DMS79 treated with DMSO at 0.1 percent for 48 hours (cell line): ENCODE measurements at regions not wholly inside any gene's neighbourhood (a gene's known extent, or its start where the extent isn't known, plus 50 kb on each side); places are given as distances from the start of the nearest gene placed in this dataset.

Experiments
- DNase-seq: peaks from one replicate; lab custom pipeline; 2025; lab: John Stamatoyannopoulos, UW

DNA sequence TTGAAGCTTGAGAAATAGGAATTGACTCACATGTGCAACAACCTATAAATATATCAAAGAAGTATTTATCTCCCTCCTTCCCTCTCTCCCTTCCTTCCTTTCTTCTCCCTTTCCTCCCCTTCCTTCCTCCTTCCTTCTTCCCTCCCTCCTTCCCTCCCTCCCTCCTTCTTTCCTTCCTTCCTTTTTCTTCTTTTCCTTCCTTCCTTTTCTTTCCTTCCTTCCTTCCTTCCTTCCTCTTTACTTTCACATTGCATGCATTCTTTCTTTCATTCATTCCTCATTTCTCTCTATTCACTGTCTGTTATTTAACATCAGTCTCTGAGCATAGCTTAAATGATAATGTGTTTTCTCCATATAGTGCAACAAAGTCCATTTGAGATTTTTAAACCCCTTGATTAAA is 214.2 kb downstream of the CHRM3 start:
- DNase-seq = no peak

DNA sequence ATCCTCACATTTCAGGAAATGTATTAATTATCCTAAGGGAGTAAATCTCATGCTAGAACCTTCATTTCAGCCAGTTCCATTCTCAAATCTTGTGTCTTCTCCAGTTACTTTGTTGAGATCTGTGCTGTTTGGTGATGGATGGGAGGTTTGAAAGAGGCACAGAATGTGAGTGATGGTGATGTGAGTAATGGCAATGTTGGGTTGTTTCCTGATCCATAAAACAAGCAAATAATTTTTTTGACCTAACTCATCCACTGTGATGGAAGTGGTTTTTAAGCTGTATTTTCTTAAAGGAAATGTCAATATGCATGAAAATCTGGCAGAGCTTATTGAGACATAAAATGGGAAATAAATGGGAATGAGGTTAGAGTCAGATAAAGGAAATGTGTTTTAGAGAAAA is 214.7 kb downstream of the CHRM3 start:
- DNase-seq = no peak

DNA sequence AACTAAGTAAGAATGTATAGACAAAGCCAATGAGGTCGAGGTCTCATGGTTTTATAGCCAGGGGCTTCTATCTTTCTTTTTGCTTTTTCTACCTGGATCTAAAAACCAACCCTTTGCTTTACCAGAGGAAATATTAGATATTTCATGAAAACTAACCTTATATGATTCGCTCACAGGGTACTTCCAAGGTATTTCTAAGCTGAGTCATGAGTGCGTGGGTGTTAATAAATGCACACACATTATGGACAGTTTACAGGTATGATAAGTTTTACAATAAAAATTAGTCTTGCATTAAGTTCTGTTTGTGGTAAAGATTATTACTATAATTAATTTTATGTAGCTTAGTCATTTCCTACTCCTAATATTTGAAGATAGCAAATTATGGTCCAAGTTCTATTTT is 217.2 kb downstream of the CHRM3 start:
- no peak for DNase-seq

DNA sequence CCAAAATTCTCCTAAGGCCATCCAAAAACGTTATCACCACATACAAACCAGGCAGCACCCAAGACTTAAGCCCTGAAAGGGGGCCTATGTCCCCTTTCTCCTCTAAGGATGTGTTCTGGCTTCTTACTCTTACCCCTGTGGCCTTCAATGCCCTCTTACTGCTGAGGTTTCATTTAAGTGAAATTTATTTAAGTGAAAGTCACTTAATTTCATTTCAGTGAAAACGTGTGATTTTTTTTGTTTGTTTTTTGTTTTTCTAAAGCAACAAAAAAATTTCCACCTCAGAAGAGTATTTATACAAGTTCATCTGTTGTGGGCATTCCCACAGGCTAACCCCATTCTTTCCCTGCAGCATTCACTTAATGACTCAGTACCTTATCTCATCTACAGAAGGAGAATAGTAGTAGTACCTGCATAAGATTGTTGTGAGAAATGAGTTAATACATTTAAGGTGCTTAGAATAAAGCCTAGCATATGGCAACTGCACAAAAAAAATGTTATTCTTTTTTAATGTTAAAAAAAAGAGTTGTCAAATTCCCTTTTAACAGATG is 220.6 kb downstream of the CHRM3 start:
- no peak for DNase-seq

DNA sequence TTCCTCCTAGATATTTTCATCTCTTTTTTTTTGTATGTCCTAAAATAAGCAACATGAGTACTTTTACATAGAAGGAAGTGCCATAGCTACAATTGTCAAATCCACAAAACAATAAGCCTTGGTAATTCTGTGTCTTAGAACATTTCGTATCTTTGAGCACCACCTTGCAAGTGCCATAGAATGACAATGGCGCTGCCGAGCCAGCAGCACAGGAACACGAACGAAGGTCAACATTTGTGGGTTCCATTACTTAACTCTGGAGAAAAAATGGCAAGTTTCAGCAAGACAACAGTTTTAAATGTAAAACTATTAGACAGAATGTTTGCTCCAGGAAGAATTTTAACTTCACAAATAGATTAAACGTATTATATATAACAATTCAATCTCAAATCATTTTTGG is 222.1 kb downstream of the CHRM3 start:
- DNase-seq = no peak

DNA sequence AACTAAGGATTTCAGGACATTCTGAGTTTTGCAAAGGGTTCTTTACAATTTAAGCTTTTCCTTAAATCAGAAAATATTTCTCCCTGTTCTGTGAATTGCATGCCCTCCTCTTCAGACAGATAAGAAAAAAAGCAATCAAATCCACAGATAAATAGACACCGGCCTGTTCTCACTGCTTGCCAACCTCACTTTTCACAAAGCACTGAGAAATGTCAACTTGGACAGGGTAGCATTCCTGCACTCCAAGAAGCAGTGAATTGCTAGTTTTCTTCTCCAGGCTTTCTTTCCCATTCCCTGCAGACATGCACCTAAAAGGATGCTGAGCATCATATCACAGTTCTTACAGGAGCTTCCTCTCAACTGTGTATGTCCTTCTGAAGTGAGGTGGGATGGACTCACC is 226.0 kb downstream of the CHRM3 start:
- no peak for DNase-seq

DNA sequence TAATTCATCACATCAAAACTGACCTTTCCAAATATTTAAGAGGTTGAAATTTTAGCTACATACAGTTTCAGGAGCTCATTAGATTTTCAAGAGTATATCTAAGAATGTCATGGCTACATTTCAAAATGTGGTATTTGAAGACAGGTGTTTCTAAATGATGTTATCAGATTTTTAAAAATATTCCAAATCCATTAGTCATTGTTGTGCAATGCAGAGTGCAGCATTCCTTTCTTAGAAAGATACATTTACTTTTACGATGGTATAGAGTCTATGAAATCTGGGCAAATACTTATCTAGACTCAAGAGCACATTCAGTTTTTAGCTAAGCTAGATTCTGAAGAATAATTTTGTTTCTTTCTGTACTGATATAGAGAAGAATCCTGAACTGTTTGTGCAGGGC is 230.3 kb downstream of the CHRM3 start:
- DNase-seq = no peak

DNA sequence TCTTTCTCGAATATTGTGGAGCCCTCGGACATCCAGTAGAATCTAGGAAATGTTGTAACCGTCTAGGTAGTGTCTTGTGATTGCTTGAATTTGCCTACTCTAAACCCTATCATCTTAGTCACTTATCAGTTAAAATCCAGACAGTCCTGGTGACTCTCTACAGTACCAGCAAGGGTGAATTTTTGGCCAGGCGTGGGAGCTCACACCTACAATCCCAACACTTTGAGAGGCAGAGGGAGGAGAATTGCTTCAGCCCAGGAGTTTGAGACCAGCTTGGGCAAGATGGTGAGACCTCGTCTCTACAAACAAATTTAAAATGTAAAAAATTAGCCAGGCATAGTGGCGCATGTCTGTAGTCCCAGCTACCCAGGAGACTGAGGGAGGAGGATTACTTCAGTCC is 230.9 kb downstream of the CHRM3 start:
- DNase-seq = no peak

DNA sequence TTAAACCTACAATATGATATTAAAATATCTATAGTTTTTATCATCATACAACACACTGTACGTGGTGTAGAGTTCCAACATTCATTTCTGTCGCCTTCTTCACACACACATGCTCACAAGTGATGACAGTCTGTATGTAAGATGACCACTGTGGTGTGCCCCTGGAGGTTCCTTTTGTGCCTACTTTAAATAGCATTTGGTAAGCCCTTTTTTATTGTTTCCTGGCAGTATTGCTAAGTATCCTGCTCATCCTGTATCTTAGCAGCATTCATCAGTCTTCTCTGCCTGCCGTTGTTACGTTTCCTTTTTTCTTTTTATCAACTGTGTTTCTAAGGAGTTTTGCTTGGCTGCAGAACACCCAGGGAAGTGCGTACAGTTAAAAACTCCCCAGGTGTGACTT is 231.4 kb downstream of the CHRM3 start:
- DNase-seq = no peak

DNA sequence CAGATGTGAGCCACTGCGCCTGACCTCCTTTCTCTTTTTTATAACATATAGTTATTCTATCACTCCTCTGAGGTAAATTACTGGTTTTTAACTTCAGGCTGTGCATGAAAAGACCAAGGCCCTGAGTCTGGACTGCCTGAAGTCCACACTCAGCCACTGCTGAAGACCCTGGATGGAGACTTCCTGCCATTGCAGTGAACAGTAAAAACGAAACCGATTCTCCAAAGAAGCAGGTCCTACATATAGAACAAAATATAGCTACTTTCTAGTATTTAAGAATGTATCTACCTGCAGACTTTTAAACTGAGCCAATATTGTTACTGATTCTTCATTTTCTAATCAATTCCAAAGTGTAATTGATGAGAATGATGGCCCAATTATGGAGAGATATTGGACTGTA is 232.8 kb downstream of the CHRM3 start:
- no peak for DNase-seq

DNA sequence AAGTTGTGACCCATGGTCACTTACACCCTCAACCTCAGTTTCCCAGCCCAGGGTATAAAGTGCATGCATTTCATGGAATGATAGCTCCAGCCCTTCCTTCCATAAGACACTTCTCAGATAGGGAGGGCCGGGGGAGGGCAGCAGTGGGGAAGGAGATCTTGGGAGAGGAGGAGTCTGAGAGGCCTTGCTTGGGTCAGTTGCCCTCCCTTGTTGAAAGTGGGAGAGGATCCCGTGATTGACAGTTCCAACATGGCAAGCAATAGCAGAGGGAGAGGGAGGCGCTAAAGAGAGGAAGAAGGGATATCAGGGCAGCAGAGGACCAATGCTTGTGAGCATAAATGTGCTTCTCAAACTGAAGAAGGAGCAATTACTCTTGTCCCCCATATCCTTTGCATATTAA is 244.4 kb downstream of the CHRM3 start:
- no peak for DNase-seq

DNA sequence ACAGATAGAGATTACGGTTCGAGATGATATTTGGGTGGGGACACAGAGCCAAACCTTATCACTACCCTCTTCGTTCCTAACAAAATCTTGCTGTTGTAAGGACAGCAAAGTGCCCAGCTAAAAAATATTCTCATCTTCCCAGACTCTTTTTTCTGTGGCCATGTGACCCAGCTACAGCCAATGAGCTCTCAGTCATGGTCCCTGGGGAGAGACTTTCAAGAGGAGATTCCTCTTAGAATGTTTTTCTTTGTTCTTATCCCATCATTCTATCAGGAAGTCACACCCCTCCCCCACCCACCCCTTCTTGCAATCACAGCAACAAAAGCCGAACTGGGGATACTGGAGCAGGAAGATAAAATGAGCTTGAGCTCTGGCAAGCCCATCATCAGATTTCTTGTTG is 247.1 kb downstream of the CHRM3 start:
- DNase-seq = no peak

DNA sequence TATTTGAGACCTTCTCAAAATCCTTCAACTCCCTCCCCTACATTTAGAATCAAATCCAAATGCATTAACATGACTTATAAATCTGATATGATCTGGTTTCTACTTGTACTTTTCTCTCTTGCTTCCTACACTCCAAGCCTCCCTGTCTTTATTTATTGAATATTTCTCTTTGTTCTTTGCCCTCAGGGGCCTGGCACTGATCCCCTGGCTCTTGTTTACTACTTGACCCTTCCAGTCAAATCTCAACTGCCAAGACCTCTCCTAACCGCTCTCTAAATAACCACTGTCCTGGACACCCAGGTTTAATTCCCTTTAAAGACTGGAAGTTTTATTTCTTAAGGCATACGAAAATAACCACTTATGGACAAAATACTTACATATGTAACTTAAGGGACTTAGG is 248.9 kb downstream of the CHRM3 start:
- no peak for DNase-seq

DNA sequence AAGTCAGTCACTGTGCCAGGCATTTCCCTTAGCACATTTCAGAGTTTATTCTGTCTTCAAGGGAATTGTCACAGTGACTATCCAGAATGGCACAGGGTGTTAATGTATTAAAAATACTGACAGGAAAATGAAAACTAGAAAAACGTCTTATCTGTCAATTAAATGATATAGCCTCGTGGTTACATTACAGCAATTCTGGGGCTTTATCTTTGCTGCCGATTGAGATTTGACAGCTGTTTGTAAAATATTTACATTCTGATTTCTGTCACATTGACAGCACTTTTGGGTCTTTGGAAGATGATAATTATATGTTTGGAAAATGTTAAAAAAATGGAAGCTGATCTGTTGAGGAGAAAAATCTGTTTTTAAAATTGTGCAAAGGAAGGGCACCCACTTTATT is 250.0 kb downstream of the CHRM3 start:
- DNase-seq = no peak

DNA sequence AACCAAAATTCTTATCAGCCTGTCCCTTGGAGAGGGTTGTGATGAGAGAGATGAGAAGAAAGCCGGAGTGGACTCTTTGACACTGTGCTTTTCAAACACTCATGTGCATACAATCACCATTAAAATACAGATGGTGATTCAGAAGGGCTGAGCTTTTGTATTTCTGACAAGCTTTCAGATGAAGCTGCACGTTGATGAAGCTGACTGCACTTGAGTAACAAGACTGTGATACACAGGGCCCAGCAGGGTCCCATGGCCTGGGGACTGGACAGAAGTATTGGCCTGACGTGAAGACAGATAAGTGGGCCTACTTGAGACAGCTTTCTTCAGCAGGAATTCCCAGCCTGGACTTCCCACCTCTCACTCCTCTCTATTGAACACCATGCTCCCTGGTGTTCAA is 258.2 kb downstream of the CHRM3 start:
- DNase-seq = no peak

DNA sequence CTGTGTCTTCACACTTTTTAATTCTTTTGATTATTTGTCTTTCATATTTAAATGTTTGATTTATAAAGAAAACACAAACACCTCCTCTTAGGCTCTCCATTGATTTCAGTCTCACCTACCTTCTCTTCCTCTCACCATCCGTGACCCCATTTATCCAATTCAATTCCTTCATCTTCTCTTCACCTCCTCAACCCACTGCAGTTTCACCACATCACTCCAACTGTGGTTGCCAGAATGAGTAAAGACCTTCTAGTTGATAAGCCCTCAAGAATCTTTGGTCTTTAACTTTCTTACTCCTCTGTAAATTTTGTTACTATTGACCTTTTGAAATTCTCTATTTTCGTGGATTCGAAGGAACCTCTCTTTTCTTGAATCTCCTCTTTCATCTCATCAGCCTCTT is 260.7 kb downstream of the CHRM3 start:
- no peak for DNase-seq

DNA sequence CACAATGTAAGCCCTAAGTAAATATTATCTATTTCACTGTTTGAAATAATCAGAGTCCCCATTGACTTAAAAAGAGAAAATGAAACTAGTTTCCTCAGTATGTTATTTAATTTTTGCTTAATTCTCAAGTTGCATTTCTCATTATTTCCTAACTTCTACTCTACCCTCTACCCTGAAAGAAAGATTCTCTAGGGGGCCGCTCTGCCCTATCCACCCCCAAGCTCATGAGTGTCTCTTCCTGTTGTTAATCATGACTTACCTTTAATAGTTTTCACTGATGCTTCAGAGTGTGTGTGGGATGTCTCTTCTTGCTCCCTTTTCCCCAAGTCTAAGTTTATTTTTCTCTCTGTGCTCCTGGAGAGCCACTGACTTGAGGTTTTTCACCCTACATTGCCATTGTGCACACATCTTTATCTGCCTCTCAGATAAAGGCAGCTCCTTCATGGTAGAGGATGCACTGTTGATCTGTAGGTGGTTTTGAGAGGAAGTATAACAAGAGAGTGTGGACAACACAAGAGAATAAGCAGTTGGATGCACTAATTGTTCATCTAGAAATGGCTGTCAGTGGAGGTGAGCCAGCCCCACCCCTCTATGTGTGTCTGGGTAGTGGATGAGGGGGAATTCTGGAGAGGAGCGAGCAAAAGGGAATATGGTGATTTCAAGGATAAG is 261.7 kb downstream of the CHRM3 start:
- DNase-seq = no peak

DNA sequence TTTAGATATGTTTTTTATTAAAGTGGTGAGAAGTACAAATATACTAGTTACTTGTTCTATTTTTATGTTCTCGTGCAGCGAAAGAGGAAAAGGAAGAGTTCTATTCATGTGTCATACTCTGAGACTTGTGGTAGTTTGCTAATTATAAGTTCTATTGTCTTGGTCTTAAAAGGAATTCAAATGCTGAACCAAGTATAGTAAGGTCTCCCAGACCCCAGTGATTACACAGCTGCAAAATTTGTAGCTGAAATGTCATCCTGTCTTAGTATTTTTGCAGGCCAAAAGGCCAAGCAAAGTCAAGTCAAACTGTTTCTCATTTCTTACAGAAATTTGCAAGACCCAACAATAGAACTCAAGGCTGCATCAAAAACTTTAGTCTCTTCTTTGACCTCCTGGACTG is 268.7 kb downstream of the CHRM3 start:
- no peak for DNase-seq

DNA sequence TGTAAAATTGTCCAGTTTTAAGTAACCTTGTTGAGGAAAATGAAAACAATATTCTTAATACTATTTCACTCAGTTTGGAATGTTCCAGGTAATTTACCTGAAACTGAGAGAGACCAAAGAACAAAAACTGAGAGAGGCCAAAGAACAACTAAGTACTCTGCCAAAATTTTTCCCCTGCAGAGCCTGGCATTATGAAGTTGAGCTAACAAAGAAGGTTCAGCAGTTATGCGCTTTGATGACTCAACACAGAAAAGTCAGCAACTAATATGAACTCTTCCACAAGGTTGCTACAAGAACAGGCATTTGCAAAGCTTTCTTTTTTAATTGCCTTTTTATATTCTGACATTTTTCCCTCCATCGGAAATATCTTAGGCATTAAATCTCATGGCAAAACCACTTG is 270.9 kb downstream of the CHRM3 start:
- no peak for DNase-seq

DNA sequence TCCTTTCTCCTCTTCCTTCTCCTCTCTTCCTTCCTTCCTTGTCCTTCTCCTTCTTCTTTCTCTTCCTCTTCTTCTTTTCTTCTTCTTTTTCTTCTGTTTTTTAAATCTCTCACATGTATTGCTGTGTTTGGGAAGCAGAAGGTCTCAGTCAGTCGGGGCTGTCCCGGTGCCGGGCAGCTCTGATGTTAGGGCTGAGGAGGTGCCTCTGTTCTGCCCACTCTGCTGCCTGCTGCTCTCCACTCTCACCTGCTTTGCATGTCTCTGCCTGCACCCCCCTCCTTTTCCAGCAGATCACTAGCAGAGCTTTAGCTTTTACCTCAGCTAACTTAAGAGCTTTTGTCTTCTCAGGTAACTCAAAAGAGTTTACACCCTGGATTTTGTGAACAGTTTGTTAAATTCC is 276.6 kb downstream of the CHRM3 start:
- no peak for DNase-seq

DNA sequence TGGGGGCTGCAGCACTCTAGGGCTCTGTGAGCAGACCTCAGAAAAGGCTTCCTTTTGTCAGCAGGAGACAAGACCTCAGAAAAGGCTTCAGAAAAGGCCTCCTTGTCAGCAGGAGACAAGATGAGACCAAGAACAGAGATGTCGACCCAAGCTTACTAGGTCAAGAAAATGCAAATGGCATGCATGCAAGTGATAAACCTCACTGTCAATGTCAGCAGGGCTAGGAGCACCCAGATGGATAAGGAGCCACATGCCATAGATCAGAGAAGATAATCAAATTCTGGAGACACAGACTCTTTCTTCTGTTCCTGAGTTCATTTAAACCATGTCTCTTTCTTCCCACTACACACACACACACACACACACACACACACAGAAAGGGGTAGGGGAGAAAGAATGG is 285.9 kb downstream of the CHRM3 start:
- DNase-seq = no peak

DNA sequence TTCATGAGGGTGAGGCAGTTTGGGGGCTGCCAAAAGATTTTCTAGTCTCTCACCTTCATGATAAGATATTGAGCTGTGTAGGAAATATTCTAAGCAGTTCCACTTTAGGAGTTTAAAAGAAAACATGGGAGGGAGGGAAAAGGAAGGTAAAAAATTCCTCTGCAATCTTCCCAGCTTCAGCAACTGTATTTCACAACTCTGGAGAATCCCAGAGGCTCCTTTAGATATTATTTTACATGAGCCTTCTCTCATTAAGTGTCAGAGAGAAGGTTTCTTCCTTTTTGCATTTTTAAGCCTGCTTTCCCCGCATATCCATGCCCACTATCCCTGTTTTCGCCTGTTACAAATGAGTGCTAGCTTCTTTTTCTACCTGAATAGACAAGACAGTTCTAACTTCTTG is 289.4 kb downstream of the CHRM3 start:
- no peak for DNase-seq

DNA sequence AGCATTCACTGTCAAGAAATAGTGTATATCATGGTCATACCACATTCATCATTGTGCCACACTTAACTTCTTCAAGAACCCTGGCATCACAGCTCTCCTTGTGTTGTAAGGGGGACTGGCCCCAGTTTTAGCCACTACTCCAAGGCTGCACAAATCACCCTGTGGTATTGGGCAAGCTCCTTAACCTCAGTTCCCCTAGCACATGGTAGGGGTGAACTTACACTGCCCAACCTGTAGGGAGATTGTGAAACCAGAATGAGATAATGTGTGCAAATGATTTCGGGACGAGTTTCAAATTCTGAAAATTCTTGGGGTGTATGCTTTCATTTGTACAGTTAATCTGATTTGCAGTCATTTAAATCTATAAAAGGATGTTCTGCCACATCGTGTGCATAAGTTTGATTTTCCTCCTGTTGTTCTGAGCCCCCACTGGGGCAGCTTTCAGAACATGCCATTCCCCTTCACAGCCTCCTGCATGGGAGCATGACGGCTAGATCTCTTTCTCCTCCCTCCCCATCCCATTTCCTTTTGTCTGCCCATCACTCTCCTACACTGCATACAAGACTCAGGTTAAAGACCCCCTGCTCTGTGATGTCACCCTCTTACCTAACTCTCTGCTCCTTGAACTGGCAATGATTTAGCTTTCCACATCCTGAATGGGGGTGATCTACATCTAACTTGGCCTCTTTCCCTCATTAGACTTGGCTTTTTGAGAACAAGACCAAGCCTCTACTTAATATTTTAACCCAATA is 290.3 kb downstream of the CHRM3 start:
- no peak for DNase-seq

DNA sequence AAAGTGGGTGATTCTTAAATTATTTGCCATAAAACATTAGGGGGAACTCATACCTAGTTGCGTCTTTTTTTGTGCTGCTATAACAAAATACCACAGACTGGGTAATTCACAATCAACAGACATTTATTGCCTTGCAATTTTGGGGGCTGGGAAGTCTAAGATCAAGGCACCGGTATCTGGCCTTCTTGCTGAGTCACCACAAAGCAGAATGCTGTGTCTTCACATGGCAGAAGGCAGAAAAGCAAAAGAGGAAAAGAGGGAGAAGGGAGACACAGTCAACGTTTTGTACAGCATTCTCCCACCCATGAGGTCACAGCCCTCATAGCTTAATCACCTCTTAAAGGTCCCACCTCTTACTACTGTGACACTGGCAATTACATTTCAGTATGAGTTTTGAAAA is 291.0 kb downstream of the CHRM3 start:
- no peak for DNase-seq
